NT2/D1 (cell line): ENCODE measurements at regions not wholly inside any gene's neighbourhood (a gene's known extent, or its start where the extent isn't known, plus 50 kb on each side); places are given as distances from the start of the nearest gene placed in this dataset.

ENCODE experiments used
- DNase-seq: peaks from one replicate; pipeline ENCODE4 v3.0.0-alpha.2; 2011; ENCODE audit warnings: low read depth, low spot score
- H3K27me3 ChIP-seq: 2 replicates; pipeline ENCODE4 v1.6.0; 2011; ENCODE audit warnings: mild to moderate bottlenecking; ENCODE audit not compliant: insufficient read length, insufficient read depth
- H3K36me3 ChIP-seq: 2 replicates; pipeline ENCODE4 v1.6.1; 2011; ENCODE audit warnings: mild to moderate bottlenecking, low read length, mixed read lengths; ENCODE audit not compliant: insufficient read depth, insufficient read length
- H3K4me1 ChIP-seq: 2 replicates; pipeline ENCODE4 v1.5.1; 2011; ENCODE audit not compliant: insufficient read depth, insufficient read length
- H3K4me3 ChIP-seq: 2 replicates; pipeline ENCODE4 v1.5.1; 2011; ENCODE audit warnings: low read depth; ENCODE audit not compliant: insufficient read length
- H3K9ac ChIP-seq: 2 replicates; pipeline ENCODE4 v1.6.0; 2011; ENCODE audit warnings: low read depth; ENCODE audit not compliant: insufficient read length
- H3K9me3 ChIP-seq: 2 replicates; pipeline ENCODE4 v1.5.1; 2011; ENCODE audit warnings: mild to moderate bottlenecking, low read length; ENCODE audit not compliant: insufficient read depth
- SUZ12 ChIP-seq: IDR thresholded peaks from 2 replicates; pipeline ENCODE4 v1.6.1; 2011; ENCODE audit not compliant: insufficient read length, insufficient read depth; ENCODE audit errors: extremely low read depth
- YY1 ChIP-seq: IDR thresholded peaks from 2 replicates; pipeline ENCODE4 v1.6.1; 2011; ENCODE audit not compliant: insufficient read length, insufficient read depth
- ZNF274 ChIP-seq: IDR thresholded peaks from 2 replicates; pipeline ENCODE4 v1.6.1; 2011; ENCODE audit warnings: mild to moderate bottlenecking, low read depth, low read length

DNA sequence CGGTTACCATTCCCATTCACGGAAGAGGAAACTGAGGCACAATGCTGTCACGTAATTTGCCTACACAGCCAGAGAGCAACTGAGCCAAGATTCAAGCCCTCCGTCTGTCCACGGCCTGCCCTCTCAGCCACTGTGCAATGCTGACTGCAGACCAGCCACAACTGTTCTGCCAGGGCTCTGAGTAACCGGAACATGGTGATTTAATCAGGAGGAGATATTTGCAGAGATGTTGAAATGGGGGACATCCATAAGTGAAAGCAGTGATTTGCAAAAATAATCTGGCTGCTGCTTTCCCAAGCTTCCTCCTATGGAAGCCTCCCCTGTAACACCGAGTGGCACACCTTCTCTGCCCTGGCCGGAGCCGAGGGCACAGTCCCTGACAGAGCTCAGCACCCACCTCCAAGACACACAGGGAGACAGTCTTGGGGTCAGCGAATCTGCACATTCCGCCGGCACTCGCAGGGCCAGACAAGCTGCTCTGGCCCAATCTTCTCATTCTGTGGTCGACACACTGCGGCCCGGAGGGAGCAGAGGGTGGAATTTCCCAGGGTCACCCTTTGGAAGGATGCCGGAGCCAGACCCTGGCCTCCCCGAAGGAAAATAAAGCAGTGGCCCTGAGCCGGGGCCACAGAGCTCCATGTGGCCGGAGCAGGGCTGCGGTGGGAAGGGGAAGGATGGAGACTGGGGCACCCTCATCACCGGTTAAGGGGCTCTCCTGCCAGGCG is 158.2 kb upstream of the DIO3 start:
- no peaks in the 10 kb centered on the region for H3K4me1 ChIP-seq
- no peaks in the 10 kb centered on the region for H3K36me3 ChIP-seq
- H3K9me3 ChIP-seq, result no peaks in the 10 kb centered on the region
- DNase-seq, result no peak
- TF ChIP-seq SUZ12, result no peak
- TF ChIP-seq YY1, result no peak
- no peak for TF ChIP-seq ZNF274
- no peak overlapping the region for H3K9ac ChIP-seq
- no peaks in the 10 kb centered on the region for H3K27me3 ChIP-seq
- H3K4me3 ChIP-seq, result no peak overlapping the region

DNA sequence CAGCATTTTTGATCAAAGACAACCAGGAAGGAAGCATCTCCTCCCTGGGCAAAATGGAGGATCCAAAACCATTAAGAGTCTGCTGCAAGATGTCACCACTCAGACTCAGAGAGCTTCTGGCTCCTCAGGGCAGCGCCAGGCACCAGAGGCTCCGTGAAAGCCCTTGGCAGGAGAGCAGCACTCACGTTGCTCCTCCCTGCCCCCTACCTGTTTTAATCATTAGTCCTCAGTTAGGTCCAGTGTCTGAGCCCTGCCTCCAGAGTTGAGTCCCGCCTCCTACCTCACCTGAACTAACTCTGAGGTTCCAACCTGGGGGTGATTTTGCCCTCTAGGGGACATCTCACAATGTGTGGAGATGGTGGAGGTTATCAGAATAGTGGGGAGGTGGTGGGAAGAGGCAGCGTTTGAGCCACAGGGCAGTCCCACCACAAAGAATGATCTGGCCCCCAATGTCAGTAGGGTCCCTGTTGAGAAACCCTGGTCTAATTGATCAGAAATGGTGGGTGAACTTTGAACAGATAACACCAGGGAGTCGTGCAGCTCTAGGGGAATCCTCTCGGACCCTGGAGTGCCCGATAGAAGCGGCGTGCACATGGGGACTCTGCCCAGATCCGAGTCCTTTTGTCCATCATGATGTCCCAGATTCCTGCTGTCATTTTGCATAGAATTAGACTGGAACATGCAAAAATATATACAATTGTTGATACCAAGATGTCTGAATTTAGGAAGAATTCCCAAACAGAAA is 156.7 kb upstream of the DIO3 start:
- no peak for TF ChIP-seq ZNF274
- no peak for DNase-seq
- no peaks in the 10 kb centered on the region for H3K36me3 ChIP-seq
- no peaks in the 10 kb centered on the region for H3K4me1 ChIP-seq
- no peak overlapping the region for H3K4me3 ChIP-seq
- H3K27me3 ChIP-seq, result no peaks in the 10 kb centered on the region
- H3K9me3 ChIP-seq, result peaks cover 3% of the 10 kb centered on the region; the same call in 1 of the 2 replicates
- no peak overlapping the region for H3K9ac ChIP-seq

DNA sequence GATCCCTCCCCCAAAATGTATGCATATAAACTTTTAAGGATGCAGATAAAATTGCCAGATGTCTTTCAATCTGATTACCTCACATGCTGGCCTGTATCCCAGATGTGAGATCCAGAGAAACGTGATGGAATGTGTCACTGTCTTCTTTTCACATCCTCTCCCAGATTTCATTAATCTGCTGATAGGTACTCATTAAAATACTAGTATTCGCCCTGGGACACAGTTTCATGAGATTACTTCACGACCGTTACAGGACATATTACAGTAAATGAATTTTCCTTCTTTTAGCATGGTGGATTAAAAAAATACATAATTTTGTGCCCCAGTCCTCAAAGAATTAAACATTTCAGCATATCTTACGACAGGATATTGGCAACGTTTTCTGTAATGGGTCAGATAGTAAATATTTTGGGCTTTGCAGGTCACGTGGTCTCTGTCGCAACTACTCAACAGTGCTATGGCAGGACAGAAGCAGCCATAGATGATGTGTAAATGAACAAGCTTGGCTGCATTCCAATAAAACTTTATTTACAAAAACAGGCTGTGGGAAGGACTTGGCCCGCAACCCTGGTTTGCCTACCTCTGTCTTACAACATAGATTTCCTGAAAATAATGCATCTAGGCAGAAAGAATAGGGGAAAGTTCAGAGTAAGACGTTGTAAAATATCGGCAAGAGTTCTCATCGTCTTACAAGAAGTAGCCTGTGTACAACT is 156.0 kb upstream of the DIO3 start:
- Histone ChIP-seq H3K9ac (no peak overlapping the region), H3K9me3 (peaks cover 3% of the 10 kb centered on the region; the same call in 1 of the 2 replicates), H3K4me3 (no peak overlapping the region), H3K36me3 (no peaks in the 10 kb centered on the region), H3K27me3 (no peaks in the 10 kb centered on the region), H3K4me1 (no peaks in the 10 kb centered on the region)
- DNase-seq, result no peak
- no peak for TF ChIP-seq SUZ12
- no peak for TF ChIP-seq ZNF274
- TF ChIP-seq YY1, result no peak

DNA sequence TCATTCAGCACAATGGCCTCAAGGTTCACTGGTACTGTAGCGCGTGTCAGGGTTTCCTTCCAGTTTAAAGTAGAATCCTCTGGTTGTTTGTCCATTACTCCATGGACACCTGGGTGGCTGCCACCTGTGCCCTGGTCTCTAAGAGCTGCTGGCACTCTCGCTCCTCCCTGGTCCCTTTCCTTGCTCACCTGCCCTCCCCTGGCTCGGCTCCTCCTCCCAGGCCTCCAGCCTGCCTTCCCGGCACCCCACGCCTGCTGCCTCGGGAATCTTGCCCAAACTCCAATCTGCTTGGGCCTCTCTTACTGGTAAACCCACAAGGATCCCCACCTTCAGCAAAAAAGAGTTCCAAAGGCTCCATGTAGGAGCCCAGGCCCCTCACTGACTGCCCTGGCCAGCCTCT is 154.4 kb upstream of the DIO3 start:
- no peaks in the 10 kb centered on the region for H3K27me3 ChIP-seq

DNA sequence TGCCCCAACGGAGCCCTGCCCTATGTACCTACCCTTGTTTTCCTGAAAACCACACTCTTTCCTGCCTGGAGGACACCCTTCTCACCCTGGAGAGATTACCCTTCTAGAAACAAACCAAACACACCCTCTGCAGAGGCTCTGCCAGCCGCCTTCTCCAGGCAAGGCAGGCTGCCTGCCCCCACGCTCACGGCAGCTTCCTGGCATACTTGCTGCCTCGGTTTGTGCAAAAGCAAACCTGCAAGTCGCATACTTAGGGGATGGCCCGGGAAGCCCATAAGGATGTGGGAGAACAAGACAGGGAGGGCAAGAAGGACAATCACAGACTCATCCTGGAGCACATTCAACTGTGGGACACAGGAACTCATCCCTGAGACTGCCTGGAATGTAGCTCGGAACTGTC is 154.0 kb upstream of the DIO3 start:
- Histone ChIP-seq H3K4me3 (no peak overlapping the region), H3K9ac (no peak overlapping the region), H3K9me3 (peaks cover 3% of the 10 kb centered on the region; the same call in 1 of the 2 replicates), H3K36me3 (no peaks in the 10 kb centered on the region), H3K27me3 (no peaks in the 10 kb centered on the region), H3K4me1 (no peaks in the 10 kb centered on the region)
- TF ChIP-seq ZNF274 (no peak), SUZ12 (no peak), YY1 (no peak)
- no peak for DNase-seq

More for the DNA sequence above, 154.4 kb upstream of the DIO3 start:
- Histone ChIP-seq H3K9me3 (peaks cover 3% of the 10 kb centered on the region; the same call in 1 of the 2 replicates), H3K4me3 (no peak overlapping the region), H3K9ac (no peak overlapping the region), H3K36me3 (no peaks in the 10 kb centered on the region), H3K4me1 (no peaks in the 10 kb centered on the region)
- no peak for DNase-seq
- TF ChIP-seq ZNF274 (no peak), YY1 (no peak), SUZ12 (no peak)

DNA sequence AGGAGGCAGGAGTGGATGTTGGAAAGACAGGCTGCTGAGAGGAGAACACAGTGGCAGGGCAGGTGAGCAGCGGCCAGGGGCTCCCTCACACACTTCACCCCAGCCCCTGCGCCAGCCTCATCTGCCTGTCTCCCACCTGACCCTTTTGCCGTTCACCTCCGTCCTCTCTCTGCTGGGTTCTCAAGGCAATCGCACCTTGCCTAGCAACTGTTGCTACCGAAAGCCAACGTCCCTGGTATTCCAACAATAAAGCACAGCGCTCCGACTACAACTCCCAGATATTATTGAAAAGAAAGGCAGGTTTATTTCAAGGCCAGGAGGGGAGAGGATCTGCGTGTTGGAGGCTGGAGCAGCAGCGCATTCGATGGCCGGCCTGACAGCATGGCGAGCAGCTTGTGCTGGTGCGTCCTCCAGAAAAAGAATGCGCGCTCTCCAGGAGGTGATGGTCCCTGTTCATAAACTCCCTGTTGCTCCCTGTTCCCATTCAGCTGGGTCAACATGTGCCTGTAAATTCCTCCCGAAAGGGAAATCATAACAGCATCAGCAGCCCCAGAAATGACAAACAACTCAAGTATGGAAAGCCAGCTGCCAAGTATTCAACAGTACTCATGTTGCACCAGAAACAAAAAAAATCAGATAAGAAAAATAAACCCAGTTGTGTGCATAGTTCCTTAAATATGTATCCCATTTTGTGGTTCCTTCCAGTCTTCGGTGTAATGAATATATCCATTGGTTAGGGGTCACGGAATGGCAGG is 153.0 kb upstream of the DIO3 start:
- no peak for TF ChIP-seq YY1
- no peak for TF ChIP-seq ZNF274
- TF ChIP-seq SUZ12, result no peak
- no peaks in the 10 kb centered on the region for H3K27me3 ChIP-seq
- no peak overlapping the region for H3K9ac ChIP-seq
- no peak for DNase-seq
- no peaks in the 10 kb centered on the region for H3K4me1 ChIP-seq
- peaks cover 3% of the 10 kb centered on the region; the same call in 1 of the 2 replicates for H3K9me3 ChIP-seq
- H3K4me3 ChIP-seq, result no peak overlapping the region
- no peaks in the 10 kb centered on the region for H3K36me3 ChIP-seq
